ENCODE measurements at regions not wholly inside any gene's neighbourhood (a gene's known extent, or its start where the extent isn't known, plus 50 kb on each side); places are given as distances from the start of the nearest gene placed in this dataset.

GRCh38 chr20:52864916-52865605 is 107.1 kb upstream of the TSHZ2 start:
- no peak for DNase-seq (ENCODE audit: low read depth, low spot score)

- peak; percentile 59 for DNase-seq (ENCODE audit: low read depth, low spot score)
Measured at GRCh38 chr20:52859156-52859876, 112.8 kb upstream of the TSHZ2 start.

GRCh38 chr20:52852714-52853113 is 119.4 kb upstream of the TSHZ2 start:
- no peak for DNase-seq (ENCODE audit: low read depth, low spot score)

GRCh38 chr20:52847731-52848359 is 124.3 kb upstream of the TSHZ2 start:
- no peak for DNase-seq (ENCODE audit: low read depth, low spot score)

GRCh38 chr20:52847029-52847660 is 125.0 kb upstream of the TSHZ2 start:
- peak; percentile 9 for DNase-seq (ENCODE audit: low read depth, low spot score)

GRCh38 chr20:52845044-52845443 is 127.1 kb upstream of the TSHZ2 start:
- no peak for DNase-seq (ENCODE audit: low read depth, low spot score)

GRCh38 chr20:52843425-52843824 is 128.7 kb upstream of the TSHZ2 start:
- DNase-seq (ENCODE audit: low read depth, low spot score) = no peak

- no peak for DNase-seq (ENCODE audit: low read depth, low spot score)
Measured at GRCh38 chr20:52841003-52841402, 131.2 kb upstream of the TSHZ2 start.

GRCh38 chr20:52840041-52840440 is 132.1 kb upstream of the TSHZ2 start:
- no peak for DNase-seq (ENCODE audit: low read depth, low spot score)

- no peak for DNase-seq (ENCODE audit: low read depth, low spot score)
Measured at GRCh38 chr20:52838510-52839241, 133.5 kb upstream of the TSHZ2 start.

- DNase-seq (ENCODE audit: low read depth, low spot score) = no peak
Measured at GRCh38 chr20:52837378-52837777, 134.8 kb upstream of the TSHZ2 start.

- DNase-seq (ENCODE audit: low read depth, low spot score) = no peak
Measured at GRCh38 chr20:52833901-52834300, 138.3 kb upstream of the TSHZ2 start.

- DNase-seq (ENCODE audit: low read depth, low spot score) = no peak
Measured at GRCh38 chr20:52832151-52832774, 139.9 kb upstream of the TSHZ2 start.

GRCh38 chr20:52830598-52830997 is 141.6 kb upstream of the TSHZ2 start:
- DNase-seq (ENCODE audit: low read depth, low spot score) = no peak

- DNase-seq (ENCODE audit: low read depth, low spot score) = no peak
Measured at GRCh38 chr20:52829111-52829510, 143.0 kb upstream of the TSHZ2 start.

GRCh38 chr20:52828199-52828598 is 144.0 kb upstream of the TSHZ2 start:
- DNase-seq (ENCODE audit: low read depth, low spot score) = no peak

- no peak for DNase-seq (ENCODE audit: low read depth, low spot score)
Measured at GRCh38 chr20:52826722-52827121, 145.4 kb upstream of the TSHZ2 start.

GRCh38 chr20:52826321-52826720 is 145.8 kb upstream of the TSHZ2 start:
- DNase-seq (ENCODE audit: low read depth, low spot score) = no peak

- DNase-seq (ENCODE audit: low read depth, low spot score) = no peak
Measured at GRCh38 chr20:52824494-52825216, 147.5 kb upstream of the TSHZ2 start.

GRCh38 chr20:52823303-52823702 is 148.9 kb upstream of the TSHZ2 start:
- no peak for DNase-seq (ENCODE audit: low read depth, low spot score)

Measured in astrocyte of the hippocampus (primary cell).